Breast epithelium (tissue), 3 donors: ENCODE measurements at regions not wholly inside any gene's neighbourhood (a gene's known extent, or its start where the extent isn't known, plus 50 kb on each side); places are given as distances from the start of the nearest gene placed in this dataset.

ENCODE experiments used
- POLR2A ChIP-seq: fragments of 450-650 bp; IDR thresholded peaks from one replicate; pipeline ENCODE4 v1.6.1; 2016; ENCODE audit warnings: antibody characterized with exemption, mild to moderate bottlenecking, moderate library complexity
- POLR2AphosphoS5 ChIP-seq, 3 donors: sonication (generic); formaldehyde crosslinking; IDR thresholded peaks; one replicate each; pipeline ENCODE4 v1.6.1; 2017; ENCODE audit warnings: antibody characterized with exemption in 3 of 3
- TF ChIP-seq, protein P1 (sequence below), 3 donors: fragments of 450-650 bp; IDR thresholded peaks; one replicate each; pipeline ENCODE4 v1.5.1; 2016 to 2017; ENCODE audit warnings: antibody characterized with exemption in 3 of 3, mild to moderate bottlenecking in 3 of 3, moderate library complexity in 3 of 3

DNA sequence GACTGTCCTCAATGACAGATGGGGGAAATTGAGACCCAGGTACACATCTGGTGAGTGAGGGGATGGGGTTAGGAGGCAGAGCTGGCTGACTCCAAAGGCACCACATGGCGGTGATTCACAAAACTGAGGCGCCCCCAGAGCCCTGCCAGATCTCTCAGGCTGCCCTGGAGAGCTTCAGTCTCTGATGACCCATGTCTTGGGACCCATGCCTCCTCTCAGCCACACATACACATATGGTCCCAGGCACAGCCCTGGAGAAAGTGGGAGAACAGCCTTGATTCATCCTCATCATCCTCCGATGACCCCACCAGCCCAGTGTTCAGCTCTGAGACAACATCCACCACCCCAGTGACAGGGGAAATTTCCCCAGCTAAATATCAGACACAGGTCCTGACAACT, 426.0 kb downstream of the RPS24 start:
- TF ChIP-seq, protein P1, sequence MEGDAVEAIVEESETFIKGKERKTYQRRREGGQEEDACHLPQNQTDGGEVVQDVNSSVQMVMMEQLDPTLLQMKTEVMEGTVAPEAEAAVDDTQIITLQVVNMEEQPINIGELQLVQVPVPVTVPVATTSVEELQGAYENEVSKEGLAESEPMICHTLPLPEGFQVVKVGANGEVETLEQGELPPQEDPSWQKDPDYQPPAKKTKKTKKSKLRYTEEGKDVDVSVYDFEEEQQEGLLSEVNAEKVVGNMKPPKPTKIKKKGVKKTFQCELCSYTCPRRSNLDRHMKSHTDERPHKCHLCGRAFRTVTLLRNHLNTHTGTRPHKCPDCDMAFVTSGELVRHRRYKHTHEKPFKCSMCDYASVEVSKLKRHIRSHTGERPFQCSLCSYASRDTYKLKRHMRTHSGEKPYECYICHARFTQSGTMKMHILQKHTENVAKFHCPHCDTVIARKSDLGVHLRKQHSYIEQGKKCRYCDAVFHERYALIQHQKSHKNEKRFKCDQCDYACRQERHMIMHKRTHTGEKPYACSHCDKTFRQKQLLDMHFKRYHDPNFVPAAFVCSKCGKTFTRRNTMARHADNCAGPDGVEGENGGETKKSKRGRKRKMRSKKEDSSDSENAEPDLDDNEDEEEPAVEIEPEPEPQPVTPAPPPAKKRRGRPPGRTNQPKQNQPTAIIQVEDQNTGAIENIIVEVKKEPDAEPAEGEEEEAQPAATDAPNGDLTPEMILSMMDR (IDR thresholded peaks at IDR 0.05), result no peak
- TF ChIP-seq POLR2A (no peak), POLR2AphosphoS5 (IDR thresholded peaks at IDR 0.05) (no peak)
